ENCODE measurements at regions not wholly inside any gene's neighbourhood (a gene's known extent, or its start where the extent isn't known, plus 50 kb on each side); places are given as distances from the start of the nearest gene placed in this dataset.

GRCh38 chr15:46735115-46735514, 982.2 kb upstream of the SEMA6D start (continued):
- TF ChIP-seq SP1 (IDR thresholded peaks at IDR 0.05; ENCODE audit: low read depth, low read length) (no peak), CTBP2 (IDR thresholded peaks at IDR 0.05; ENCODE audit: borderline replicate concordance, insufficient read depth, insufficient read length, low read length) (no peak), CBX5 (IDR thresholded peaks at IDR 0.05; ENCODE audit: low read depth, low read length) (no peak), TBP (IDR thresholded peaks at IDR 0.05; ENCODE audit: low read depth, low read length) (no peak), PHF8 (conservative IDR thresholded peaks at IDR 0.05; ENCODE audit: low read depth, low read length) (no peak), CHD7 (IDR thresholded peaks at IDR 0.05; ENCODE audit: insufficient replicate concordance, low read length) (no peak)

Data from H1 (cell line).